GM18519 (cell line): ENCODE measurements at regions not wholly inside any gene's neighbourhood (a gene's known extent, or its start where the extent isn't known, plus 50 kb on each side); places are given as distances from the start of the nearest gene placed in this dataset.

Experiments used
- ATAC-seq: cut with Tn5 transposase; IDR thresholded peaks from one replicate; pipeline ENCODE4 v1.9.1; 2021; ENCODE audit warnings: mild to moderate bottlenecking, moderate library complexity; ENCODE audit not compliant: unreplicated experiment, low FRiP score

DNA sequence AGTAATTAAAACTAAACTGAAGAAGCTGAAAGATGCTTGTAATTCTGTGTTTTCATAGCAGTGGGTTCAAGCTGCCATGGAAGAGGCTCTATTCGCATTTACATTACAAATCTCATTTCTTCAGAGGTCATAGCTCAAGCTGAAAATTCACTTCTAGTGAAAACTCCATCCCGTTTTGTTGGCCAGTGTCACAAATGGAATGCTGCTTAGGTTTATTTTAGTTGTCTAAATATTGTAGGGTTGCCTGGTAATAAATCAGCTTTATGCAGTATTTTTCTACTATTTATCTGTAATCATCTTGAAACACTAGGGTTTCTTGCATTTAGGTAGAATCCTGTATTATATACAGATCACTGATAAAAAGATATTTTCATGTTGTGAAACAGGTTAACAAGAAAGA, 240.6 kb downstream of the PTBP2 start:
- no peak for ATAC-seq

DNA sequence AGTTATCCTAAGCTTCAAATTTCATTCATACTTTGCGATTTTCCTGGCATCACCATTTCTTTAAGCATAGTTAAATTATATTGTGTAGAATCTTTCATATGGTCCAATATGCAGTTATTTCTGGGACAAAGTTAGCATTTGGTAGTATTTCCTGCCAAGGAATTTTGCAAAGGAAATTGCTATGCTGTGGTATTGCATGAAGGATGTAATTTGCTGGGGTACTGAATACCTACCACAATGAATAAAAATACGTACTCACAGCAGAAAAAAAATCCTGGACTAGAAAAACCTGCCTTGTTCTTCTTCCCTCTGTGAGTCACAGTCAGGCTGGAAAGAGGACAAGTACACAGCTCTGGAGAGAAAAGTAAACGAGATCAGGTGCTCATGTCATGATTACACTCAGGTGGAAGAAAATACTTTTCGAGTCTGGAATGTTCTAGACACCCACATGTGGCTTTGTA, 241.2 kb downstream of the PTBP2 start:
- no peak for ATAC-seq

DNA sequence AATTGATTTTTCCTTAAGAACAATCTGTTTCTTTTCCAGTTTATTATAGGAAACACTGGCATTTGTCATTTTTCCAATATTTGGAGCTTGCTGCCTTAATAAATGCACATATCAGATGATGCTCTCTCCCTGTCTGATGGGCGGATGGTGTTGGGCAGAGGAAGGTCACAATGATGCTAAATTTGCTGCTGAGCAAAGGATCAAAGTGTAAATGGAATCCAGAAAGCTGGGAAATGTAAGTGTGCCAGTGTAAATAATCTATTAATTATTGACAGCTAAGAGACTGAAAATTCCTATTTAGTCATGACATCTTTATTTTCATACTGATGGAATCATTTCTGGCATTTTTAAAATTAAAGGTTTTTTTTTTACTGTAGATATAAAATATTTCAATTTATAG, 243.2 kb downstream of the PTBP2 start:
- no peak for ATAC-seq

DNA sequence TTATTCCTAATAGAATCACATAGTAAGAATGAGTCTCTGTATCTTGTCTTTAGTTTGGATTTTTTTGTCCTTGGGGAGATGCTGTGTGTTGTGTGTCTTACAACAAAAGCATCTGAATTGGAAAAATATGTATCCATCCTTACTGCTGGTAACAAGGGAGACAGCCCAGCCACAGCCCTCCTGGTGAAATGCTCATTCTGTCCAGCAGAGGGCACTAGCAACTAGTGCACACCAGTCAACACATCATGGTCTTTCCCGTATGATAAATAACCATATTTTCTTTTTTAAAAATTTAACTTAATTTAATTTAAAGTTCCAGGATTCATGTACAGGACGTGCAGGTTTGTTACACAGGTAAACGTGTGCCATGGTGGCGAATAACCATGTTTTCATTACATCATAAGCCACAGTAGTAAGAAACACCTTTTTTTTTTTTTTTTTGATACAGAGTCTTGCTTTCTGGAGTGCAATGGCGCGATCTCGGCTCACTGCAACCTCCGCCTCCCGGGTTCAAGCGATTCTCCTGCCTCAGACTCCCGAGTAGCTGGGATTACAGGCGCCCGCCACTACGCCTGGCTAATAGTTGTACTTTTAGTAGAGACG, 245.1 kb downstream of the PTBP2 start:
- ATAC-seq, result peak; percentile 89

DNA sequence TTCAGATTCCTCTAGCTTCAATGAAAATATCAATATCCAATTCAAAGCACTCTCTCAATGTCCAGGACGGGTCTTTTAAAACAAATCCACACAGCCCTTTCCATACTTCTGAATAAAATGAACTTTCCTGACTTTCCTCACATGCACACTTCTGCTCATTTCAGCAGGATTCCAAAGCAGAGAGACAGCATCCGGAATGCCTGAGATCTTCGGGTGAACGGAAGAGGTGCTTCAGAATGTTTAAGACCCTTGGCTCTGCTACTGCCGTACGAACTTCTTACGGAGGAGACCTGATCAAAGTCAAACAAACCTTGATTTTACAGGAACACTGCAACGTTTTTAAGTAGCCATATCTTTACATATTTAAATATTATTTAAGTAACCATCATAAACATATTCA, 245.7 kb downstream of the PTBP2 start:
- no peak for ATAC-seq

DNA sequence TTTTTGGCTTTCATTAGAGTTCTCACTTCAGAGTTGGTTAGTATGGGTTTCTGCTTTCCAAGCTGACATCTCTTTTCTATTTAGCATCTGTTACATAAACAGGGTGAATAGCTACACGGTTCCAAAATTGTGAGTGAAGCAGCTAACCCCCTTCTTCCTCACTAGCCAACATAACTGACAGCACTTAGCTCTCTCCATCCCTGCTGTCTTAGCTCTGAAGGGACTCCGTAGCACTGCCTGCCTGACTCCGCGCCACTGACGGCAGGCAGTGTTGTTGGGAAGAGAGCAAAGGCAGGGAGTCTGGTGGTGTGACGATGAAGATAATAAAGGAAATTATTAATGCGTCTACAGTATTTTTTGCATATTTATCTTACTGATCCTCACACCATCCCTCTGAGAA, 247.0 kb downstream of the PTBP2 start:
- no peak for ATAC-seq

DNA sequence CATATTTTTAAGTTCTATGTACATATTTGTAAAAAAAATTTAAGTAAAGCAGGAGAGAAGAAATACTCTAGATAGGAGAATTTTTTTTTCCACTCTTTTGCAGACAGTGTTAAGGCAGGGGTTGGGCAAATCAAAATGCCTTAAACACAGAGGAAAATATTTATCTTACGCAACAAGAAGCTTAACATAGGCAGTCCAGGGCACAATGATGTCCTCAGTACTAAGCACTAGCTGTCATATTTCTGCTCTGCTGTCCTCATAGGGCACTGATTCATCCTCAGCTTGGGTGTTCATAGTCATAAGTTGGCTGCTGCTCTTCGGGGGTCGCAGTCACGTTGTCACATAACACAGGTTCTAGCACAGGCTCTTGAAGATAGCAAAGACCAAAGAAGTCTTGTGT, 247.4 kb downstream of the PTBP2 start:
- no peak for ATAC-seq

DNA sequence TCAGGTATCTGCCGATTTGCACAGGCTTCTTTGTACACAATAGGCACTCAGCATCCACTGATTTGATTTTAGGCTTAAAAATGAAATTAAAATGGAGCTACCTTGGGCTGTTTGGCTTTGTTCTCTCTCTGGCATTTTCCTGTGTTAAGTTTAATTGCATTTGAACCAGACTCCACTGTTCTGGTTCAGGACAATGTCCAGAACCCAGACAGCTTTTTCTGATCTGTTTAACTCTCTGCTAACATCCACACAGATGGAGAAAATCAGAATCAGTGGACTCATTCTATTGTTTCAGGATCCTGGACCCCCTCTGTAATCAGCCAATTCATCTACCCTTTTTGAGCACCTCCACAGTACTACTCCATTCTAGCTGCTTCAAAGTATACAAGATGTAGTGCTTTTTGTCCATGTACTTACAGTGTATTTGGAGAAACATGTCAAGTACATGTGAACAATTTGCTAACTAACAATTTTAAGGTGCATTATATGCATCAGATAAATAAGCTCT, 248.1 kb downstream of the PTBP2 start:
- ATAC-seq, result no peak

DNA sequence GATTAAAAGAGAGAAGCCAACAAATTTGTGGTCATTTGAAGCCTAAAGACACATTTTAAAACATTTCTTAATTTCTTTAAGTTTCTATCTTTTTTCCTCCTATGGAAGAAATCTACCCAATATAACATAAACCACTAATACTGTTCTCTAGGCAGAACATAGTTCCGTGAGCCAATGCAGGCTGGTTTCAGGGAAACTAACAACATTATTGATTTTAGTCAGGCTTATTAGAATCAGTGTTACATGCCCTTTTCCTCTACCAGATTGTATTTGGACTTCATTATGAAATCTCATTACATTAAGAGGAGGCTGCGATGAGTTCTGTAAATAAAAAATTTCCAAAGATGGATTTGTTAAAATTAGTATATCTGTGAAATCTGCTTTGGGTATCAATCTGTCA, 249.9 kb downstream of the PTBP2 start:
- no peak for ATAC-seq

DNA sequence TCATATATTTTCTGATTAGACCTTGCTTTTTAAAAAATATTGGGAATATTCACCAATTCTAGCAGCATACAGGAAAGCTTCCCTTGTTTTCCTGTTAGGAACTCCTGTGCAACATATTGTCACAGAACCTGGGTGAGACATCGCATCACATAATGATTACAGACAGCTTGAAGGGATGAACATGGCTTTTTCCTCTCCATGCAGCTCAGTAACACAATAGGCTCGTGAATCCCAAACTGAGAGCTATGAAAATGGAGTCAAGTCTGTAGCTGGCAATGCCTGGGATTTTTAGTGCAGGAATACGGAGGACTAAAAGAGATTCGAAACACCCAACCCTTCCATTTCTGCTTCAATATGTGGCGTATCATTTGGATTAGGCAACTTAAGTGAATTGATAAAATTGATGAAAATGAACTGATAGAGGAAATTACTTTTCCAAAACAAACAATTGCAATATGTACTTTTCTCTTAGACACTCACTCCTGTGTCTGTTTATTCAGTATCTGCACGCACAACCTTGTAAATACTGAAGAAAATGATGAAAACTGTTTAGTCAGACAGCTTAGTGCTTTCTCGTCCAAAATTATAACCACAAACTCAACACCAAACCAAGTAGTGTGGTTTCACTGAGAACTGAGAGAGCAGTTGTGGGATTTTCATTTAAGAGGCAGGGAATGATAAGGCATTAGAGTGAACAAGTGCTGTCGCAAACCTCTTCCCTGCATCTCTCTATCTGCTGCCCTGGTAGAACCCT, 250.4 kb downstream of the PTBP2 start:
- ATAC-seq, result no peak

DNA sequence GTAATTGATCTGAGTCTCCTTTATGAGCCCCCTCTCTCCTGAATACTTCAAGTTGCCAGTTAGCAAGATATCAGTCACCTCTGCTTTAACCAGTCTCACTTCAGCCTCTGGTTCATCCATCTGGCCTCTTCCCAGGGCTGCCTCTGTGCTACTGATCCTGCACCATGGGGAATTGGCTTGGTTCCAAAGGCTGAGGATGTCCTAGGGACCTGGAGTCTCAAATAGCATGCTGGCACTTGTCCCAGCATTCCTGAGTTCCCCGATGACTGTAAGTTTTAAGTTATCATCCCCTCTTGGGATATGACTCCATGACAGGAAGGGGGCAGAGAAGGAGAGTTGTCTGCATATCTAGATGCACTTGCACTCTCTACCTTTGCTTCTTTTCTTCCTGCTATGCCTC, 252.0 kb downstream of the PTBP2 start:
- no peak for ATAC-seq

DNA sequence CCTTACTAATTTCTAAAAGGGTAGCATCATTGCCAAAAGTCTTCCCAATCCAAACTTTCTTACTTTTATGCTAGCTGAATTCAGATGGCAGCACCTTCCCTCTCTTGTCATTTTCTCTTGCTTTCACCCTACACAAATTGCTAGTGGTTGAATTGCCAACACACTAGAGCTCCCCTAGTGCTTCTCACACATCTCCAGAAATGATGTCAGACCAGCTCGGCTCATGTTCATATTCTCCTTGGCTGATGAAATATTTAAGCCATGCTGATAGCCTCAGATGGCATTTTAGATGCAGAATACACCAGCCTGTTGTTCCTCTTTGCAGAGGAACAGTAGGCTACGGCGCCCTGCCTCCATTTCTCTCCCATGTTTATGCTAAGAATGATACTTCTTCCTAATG, 256.9 kb downstream of the PTBP2 start:
- ATAC-seq, result no peak

DNA sequence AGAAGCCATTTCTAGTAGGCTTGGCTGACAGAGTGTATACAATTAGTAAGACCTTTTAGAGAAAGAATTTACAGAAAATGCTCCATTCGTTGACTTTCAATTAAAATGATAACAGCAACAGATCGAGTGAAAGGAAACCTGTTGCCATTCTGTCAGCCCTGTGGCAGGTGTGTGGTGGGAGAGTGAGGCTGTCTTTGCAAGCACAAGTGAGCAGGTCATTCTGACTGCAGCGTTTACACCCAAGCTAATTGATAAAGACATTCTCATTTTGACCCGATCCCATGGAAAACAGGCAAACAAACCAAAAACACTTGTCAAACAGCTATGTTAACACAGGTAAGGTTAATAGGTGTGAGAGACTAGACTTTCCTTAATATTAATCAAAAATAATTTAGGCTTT, 257.3 kb downstream of the PTBP2 start:
- no peak for ATAC-seq

DNA sequence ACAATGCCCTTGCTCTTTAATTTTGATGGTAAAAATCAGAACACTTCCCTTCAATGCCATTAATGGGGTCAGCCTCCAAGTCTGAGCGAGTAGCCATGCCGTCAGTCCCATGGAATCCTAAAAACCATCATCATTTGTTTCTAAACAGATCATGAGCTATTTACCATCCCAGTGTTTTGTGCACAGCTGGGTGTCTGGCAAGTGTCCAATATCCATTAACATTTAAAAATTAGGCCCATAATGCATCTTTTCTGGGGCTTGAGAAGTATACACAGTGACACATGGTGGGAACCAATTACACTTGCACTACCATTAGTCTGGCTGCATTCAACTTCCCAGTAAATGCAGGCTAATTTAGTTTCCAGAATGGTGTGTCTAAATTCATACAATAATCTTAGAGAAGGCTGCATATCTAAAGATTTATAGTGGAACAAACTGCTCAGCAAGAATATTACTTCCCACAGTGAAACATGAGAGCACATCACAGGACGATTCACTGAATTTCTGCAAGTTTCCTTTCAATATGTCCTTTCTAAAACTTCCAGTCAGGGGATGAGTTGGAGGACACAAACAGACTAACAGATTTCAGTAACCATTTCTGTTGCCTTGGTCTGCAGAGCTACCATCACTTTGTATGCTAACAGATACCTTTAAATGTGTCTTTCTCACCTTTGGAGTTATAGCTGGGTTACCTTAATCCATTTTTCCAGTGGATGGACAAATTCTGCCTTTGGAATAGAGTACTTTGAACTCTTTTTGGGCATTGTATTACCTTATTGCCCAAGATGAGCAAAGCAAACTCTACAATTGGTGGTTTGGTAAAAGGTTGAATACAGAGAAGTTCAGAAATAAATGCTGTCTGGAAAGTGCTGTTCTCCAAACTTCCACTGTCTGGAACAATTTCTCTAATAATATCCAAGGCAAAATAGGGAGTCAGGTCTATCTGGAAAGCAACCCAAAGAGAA, 258.0 kb downstream of the PTBP2 start:
- no peak for ATAC-seq

DNA sequence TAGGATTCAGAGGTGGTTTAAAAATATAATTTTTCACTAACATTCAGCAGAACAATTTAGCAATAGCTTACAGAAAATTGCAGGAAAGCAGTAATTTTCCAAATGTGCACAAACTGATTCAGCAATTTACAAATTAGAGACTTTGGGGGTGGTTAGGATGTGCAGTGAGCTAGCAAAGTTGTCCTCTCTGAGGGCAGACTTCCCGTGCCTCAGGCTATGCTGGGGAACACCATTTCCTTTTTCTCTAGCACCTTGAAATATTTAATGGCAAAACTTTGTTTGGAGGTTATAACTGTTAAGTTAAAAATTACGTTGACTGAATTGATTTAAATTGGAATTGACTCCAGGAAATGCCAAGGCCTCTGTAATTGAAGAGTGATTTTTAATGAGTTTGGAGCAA, 258.9 kb downstream of the PTBP2 start:
- ATAC-seq, result no peak

DNA sequence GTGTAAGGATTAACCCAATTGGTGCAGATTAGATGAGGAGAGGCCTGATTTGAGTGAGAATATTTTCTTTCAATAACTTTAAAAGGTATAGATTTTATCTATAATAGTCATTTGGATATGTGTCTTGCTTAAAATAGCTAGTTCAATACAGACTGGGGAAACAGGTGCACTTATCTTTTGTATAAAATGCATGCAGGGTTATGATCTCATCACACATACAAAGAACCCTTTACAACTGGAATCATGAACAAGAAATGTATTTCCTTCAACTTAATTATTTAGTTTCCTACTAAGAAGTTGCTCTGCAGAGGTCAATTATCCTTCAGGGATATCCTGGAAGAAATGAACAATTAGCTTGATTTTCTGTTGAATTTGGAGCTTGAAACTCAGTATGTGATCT, 259.6 kb downstream of the PTBP2 start:
- no peak for ATAC-seq

DNA sequence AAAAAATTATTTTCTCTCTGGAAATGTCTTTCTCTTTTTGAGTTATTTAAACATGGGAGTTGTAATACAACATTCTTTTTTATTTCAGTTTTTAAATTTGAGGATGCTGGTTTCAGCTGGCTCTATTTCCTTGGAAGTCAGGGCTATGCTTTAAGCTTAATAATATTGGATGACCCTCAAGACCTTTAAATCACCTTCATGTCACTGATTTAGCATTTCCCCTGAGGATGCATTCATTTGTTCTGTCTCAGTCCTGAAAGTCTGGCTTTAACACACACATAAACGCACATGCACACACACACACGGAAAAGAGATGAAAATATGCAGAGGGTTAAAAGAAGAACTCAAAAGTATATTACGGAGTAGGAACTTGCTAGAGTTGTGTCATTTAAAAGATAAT, 260.5 kb downstream of the PTBP2 start:
- no peak for ATAC-seq

DNA sequence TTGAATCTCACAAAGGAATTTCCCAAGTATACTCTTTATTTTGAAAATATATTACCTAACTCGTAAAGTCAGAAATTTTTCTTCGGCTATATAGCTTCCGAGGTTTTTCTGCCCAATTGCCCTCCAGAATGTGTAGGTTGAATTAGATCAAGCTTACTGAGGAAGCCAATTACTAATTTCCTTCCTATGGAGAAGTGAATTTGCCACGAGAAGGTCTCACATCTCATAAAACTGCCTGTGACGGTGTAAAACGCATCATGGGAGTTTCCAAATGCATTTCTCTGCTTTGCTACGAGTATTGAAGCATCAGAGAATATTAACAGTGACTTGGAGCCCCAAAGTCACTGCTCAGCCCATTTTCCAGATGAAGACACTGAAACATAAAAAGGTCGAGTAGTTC, 262.3 kb downstream of the PTBP2 start:
- no peak for ATAC-seq

DNA sequence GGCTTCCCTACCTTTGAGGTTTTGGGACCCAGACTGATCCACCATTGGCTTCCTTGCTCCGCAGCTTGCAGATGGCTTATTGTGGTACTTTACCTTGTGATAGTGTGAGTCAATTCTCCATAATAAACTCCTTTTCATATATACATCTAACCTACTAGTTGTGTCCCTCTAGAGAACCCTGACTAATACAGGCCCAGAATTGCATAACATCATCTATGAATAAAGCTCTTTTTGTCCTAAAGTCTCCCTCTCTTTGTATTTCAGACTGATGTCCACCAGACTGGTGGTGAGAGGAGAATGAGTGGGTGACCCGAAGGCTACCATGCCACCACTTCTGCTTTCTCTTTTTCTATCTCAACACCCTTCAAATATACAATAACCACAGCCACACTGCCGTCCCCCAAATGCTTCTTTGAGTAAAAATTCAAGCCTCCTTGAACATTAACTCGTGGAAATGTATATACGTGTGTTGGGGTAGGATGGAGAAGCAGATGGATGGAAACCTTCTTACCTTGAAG, 265.7 kb downstream of the PTBP2 start:
- ATAC-seq, result no peak

DNA sequence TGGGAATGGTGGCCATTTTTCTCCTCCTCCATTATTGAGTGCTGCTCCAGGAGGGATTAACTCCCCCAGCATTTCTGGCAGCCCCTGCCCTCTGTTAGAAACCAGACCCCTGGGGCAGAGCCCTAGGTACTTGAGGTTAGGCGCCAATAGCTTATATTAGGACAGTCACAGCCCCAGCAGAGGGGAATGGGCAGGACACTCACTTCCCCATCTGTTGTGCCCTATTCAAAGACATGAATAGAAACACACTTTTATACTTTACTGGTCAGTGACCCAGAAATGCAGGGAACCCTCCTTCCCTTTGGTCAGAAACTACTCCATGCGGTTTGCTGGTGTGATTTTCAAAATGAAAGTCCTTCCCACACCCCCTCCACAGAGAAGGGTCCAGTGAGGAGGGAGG, 267.7 kb downstream of the PTBP2 start:
- no peak for ATAC-seq

DNA sequence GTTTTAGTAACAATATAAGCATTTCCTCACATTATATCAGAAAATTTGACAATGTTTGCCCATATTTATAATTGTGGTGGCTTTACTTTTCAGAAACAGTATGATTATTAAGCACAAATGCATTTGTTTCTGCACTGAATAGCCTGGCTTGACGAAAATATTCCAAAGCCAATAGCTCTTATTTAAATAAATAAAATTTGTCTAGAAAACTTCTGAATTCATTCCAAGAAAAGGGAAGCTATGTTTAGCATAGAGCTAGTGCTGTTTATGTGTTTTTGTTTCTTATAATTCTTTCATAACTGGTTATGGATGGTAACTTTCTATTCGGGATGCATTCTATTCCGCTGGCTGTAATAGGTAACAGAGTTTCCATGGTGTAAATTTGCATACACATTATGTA, 268.6 kb downstream of the PTBP2 start:
- ATAC-seq, result no peak
